GM19239 (cell line): ENCODE measurements at regions not wholly inside any gene's neighbourhood (a gene's known extent, or its start where the extent isn't known, plus 50 kb on each side); places are given as distances from the start of the nearest gene placed in this dataset.

Source experiments
- DNase-seq: peaks from one replicate; pipeline ENCODE4 v3.0.0; 2011; ENCODE audit warnings: low spot score; ENCODE audit not compliant: insufficient read length
- FAIRE-seq: peaks from 2 replicates; lab custom pipeline; 2011; peaks lifted over from hg19 to GRCh38; lab: Jason Lieb, UNC

GRCh38 chr12:22740656-22741355, 115.8 kb downstream of the ETNK1 start:
- FAIRE-seq = no peak

DNA sequence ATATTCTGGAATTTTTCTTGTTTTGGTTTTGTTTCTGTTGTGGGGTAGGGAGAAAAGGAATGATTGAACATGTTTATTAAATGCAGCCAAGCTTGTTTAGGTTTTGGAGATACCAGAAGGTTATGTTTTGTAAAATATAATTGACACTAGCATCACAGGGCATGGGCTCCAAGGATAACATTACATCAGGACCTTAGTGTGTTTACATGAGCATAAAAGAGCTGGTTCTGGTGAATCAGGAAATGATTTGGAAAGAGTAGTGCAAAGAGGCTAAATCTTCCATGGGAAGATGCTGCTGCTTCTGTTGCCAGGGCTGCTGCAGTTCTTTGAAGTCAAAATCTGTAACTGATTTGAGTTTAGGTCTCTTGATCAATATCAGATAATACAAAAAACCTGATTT, 118.7 kb downstream of the ETNK1 start:
- DNase-seq = no peak
- FAIRE-seq = no peak

More at GRCh38 chr12:22740656-22741355, 115.8 kb downstream of the ETNK1 start:
- no peak for DNase-seq

- DNase-seq = no peak
- no peak for FAIRE-seq
Measured at GRCh38 chr12:22744197-22744596, 119.2 kb downstream of the ETNK1 start.

GRCh38 chr12:22746720-22747119, 121.7 kb downstream of the ETNK1 start:
- no peak for FAIRE-seq
- no peak for DNase-seq

- FAIRE-seq = no peak
- DNase-seq = no peak
Measured at GRCh38 chr12:22755629-22756028, 130.7 kb downstream of the ETNK1 start.

DNA sequence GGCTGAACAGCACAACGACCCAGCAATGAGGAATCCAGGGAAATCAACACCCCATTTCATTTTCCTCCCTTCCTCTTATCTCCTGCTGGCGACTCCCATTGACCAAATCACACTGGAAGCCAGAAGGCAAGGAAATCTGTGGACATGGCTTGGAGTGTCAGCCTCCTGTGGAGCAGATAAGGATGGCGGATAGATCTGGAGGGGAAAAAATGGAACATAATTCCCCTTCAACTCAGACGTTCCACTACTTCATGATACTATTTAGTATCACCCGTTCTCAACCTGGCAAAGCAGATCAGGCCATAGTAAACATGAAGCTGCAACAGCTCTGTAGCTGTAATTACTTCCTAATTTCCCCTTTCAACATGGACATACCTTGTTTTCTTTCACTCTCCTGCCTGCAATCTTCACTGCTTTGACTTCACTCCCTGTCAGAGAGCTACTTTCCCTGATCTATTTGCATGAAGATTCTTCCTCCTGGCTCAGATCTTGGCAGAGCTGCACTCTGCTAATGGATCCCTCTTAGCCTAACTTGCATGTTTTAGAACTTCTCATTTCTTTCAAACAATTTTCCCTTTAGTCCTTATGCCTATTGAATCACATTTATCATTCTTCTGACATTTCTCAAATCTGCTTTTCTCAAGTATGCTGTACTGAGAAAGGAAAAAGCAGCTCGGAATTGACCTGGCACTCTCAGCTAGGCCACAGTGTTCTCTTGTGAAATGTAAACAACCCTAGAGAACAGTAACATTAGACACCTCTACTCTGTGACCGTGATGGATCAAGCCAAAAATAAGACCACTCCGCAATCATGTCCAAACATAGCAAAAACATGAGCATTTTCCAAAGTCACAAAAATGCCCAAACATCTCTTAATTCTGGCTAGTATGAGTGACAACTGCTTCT, 135.1 kb downstream of the ETNK1 start:
- no peak for DNase-seq
- no peak for FAIRE-seq

DNA sequence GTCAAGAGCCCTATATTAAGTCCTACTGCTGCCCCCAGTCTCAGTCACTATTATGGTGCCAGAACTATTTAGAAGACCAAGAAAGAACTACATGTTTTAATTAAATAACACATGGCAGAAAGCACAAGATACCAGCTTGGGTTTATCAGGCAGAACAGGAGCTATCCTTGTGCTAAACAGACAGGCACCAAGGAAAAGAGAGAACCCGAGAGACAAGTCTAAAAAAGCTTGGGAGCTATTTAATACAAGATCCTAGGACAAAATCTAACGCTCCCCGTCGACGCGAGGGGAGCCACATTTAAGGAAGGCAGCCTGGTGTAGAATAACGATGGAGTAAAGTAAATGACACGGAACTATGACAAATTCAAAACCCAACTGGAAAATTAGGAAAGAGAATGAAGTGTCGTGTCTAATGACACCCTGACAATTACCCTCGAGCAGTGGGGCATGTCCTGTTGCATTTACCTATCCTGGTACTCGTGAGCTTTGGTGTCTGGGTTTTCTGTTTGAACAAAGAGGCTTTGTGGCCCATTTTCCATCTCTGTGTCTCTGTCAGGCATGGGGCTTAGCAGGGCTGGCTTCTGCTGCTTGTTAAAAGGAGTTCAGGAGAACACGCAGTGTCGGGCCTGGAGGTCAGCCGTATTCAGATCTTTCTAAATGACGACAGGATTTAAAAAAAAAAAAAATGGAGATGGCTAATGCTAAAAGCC, 140.6 kb downstream of the ETNK1 start:
- FAIRE-seq (no peak), DNase-seq (no peak)

GRCh38 chr12:22766911-22767420, 142.0 kb downstream of the ETNK1 start:
- FAIRE-seq (no peak), DNase-seq (no peak)

DNA sequence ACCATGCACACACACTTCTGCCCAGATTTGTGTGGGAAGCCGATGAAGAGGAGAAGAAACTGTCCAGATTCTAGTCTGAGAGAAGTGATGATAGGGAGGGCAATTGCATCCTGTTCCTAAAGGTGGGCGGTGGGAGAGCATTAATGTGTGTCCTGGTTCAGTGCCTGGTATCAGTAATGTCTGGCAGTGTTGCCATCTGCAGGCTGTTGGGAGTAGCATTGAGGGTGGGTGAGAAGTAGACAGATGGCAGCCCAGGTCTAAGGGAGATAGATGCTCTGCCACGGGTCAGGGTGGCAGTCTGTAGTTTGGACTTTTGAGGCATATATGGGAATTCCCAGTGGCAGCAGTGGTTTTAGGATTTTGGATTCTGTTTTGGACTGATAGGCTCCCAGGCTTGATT, 156.4 kb downstream of the ETNK1 start:
- no peak for FAIRE-seq
- DNase-seq = no peak

- FAIRE-seq (no peak), DNase-seq (no peak)
Measured at GRCh38 chr12:22787557-22787956, 162.6 kb downstream of the ETNK1 start.

DNA sequence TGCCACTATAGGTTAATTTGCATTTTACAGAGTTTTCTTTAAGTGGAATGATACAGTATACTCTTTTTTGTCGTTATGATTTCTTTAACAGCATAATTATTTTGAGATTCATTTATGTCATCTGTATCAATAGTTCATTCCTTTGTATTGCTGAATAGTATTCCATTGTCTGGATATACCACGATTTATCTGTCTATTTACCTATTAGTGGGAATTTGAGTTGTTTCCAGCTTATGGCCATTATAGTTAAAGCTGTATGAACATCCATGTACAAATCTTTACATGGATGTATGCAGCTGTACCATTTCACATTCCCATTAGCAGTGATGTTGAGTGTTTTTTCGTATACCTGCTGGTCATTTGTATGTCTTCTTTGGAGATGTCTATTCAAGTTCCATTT, 163.9 kb downstream of the ETNK1 start:
- no peak for FAIRE-seq
- no peak for DNase-seq

GRCh38 chr12:22792138-22792537, 167.2 kb downstream of the ETNK1 start:
- FAIRE-seq = no peak
- DNase-seq = no peak

DNA sequence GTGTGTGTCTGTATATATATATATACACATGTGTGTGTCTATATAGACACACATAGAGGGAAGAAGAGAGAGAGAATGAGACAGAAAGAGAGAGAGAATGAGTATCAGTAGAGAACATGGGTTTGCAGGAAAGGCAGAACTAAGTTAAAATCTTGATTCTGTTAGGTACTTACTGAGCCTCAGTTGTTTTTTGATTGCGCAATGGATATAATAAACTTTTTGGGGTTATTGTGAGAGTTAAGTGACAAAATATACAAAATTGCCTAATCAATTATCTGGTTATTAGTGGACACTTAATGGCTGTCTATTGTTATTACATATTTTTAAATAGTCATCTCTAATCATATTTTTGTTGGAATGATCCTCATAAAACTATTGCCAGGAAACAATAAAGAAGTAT, 169.0 kb downstream of the ETNK1 start:
- no peak for FAIRE-seq

DNA sequence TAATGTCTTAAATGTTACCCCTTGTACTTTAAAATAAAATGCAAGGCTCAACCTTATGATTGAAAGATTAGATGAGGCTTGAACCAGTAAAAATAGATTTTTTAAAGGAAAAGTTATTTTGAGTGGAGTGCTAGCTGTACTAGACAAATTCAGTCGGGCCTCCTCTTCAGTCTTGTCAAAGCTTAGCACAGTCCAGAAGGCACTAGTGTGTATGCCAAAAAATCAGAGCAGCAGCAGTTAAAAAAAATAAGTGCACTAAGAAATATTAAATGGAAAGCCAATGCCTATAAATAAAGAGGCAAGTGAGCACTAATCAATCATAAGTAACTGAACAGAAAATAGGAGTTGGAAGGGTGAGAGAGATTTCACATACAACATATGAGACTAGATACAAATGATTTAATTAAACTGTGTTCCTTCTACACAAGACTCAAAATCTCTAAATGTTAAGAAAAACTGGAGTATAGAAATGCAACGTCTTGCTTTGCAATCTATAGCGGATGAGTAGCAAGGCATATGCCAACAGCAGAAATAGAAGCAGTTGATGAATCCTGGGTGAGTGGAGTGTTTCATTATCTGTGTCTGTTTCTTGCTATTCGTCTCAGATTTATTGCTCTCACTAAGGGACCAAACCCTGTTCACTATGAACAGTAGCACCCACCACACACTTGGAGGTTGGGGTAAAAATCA, 172.1 kb downstream of the ETNK1 start:
- DNase-seq (no peak), FAIRE-seq (no peak)

More for the DNA sequence above, 169.0 kb downstream of the ETNK1 start:
- no peak for DNase-seq

DNA sequence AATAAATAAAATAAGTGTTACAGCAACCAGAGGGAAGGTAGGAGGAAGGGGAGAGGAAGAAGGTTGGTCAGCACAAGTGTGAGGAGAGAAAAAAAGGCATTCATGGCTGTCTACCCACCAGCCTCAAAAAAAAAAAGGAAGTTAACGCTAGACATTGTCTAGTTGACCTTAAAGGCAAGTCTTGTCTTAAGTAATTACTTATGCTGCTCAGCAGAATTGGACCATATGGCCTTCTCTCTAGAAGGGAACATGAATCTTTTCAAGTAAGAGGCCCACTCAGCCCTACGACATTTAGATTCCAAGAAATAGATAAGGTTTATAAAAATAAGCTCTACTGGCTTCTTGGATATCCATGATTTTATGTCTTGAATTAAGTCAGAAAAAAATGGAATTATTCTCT, 172.7 kb downstream of the ETNK1 start:
- no peak for DNase-seq
- no peak for FAIRE-seq

DNA sequence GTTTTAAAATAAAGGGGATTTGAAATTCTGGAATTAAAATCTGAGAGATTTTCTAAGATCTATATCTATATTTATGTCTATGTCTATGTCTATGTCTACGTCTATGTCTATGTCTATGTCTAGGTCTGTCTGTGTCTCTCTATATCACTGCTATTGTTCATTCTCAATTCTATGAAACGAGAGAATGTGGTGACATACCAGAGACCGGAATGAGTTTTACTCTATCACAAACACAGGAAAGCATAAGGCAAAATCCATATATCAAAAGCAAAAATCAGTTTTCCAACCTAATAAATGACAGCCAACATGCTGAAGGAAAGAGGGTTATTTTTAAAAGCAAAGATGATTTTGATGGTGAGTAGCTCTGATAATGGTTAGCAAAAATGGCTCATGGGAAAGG, 173.1 kb downstream of the ETNK1 start:
- DNase-seq (no peak), FAIRE-seq (no peak)

GRCh38 chr12:22799503-22799902, 174.5 kb downstream of the ETNK1 start:
- FAIRE-seq (no peak), DNase-seq (no peak)

DNA sequence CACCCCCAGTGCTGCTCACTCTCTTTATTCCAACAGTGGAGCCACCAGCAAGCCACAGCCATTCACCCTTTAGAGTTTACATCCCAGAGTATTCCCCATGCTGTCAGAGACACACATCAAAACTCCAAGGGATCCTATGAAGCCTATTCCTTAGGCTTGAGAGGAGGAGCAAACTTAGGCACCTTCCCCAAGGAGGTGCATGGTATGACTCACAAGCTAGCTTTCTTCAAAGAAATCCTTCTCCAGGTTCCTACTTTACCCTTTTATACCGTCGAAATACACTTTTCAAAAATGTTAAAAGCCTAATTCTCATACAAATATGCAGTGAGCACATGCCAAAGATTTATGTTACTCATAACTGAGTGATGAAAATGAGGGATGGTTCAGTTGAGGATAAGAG, 175.4 kb downstream of the ETNK1 start:
- DNase-seq (no peak), FAIRE-seq (no peak)

DNA sequence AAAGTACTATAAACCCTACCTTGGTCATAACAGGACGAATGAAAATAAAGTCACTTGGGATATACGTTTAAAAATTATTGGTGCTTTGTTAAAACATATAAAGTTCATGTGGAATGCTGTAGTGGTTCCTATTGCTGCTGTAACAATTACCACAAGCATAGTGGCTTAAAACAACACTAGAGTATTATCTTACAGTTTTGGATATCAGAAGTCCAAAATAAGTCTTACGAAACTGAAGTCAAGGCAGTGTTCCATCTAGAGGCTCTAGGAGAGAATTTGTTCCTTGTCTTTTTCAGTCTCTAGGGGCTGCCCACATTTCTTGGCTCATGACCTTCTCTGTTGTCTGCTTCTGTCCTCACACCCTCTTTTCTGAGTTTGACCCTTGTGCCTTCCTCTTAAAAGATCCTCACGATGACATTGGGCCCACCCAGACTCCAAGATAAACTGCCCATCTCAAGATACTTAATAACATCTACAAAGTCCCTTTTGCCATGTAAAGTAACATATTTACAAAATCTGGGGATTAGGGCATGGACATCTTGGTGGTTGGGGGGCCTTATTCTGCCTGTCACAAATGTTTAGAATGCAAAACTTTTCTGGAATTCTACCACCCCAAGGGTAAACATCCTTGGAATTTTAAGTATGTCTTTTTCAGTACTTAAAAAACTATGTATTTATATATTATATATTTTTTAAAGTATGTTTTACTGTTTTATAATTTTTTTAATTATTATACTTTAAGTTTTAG, 178.1 kb downstream of the ETNK1 start:
- no peak for DNase-seq
- no peak for FAIRE-seq
